MM.1S (cell line): ENCODE measurements at regions not wholly inside any gene's neighbourhood (a gene's known extent, or its start where the extent isn't known, plus 50 kb on each side); places are given as distances from the start of the nearest gene placed in this dataset.
"Not testable (repeated sequence)": the region's sequence is repeated elsewhere in the genome, so short reads cannot be mapped to it uniquely, and the experiment has no call there.

ENCODE experiments used
- DNase-seq: peaks from one replicate; pipeline ENCODE4 v3.0.0-alpha.2; 2015
- H2AFZ ChIP-seq: fragments of 300-600 bp; sonication (generic); 2 replicates; pipeline ENCODE4 v1.6.0; 2016; ENCODE audit warnings: antibody characterized with exemption, low read length
- H3F3A ChIP-seq: fragments of 300-600 bp; sonication (generic); 2 replicates; pipeline ENCODE4 v1.6.1; 2016; ENCODE audit warnings: mild to moderate bottlenecking, antibody characterized with exemption, low read length, moderate library complexity, mixed read lengths; ENCODE audit not compliant: insufficient read depth
- H3K27ac ChIP-seq: fragments of 300-600 bp; sonication (generic); 2 replicates; pipeline ENCODE4 v1.5.1; 2016; ENCODE audit warnings: mild to moderate bottlenecking, low read length
- H3K27me3 ChIP-seq: fragments of 300-600 bp; sonication (generic); replicated peaks from 2 replicates; pipeline ENCODE4 v1.6.0; 2016; ENCODE audit warnings: low read length; ENCODE audit not compliant: insufficient read depth
- H3K36me3 ChIP-seq: fragments of 300-600 bp; sonication (generic); replicated peaks from 2 replicates; pipeline ENCODE4 v1.6.1; 2016; ENCODE audit warnings: mild to moderate bottlenecking, low read length, mixed read lengths; ENCODE audit not compliant: insufficient read depth
- H3K4me1 ChIP-seq: fragments of 300-600 bp; sonication (generic); 2 replicates; pipeline ENCODE4 v1.6.1; 2016; ENCODE audit warnings: low read length, mixed read lengths
- H3K4me2 ChIP-seq: fragments of 300-600 bp; sonication (generic); 2 replicates; pipeline ENCODE4 v1.6.0; 2016; ENCODE audit warnings: low read depth, low read length
- H3K4me3 ChIP-seq: fragments of 300-600 bp; sonication (generic); 2 replicates; pipeline ENCODE4 v1.5.1; 2016; ENCODE audit warnings: low read length, mixed read lengths
- H3K79me2 ChIP-seq: fragments of 300-600 bp; sonication (generic); 2 replicates; pipeline ENCODE4 v1.6.1; 2016; ENCODE audit warnings: mixed run types, low read length, mixed read lengths
- H3K9ac ChIP-seq: fragments of 300-600 bp; sonication (generic); 2 replicates; pipeline ENCODE4 v1.6.1; 2016; ENCODE audit warnings: low read length, mixed read lengths
- H3K9me2 ChIP-seq: fragments of 300-600 bp; sonication (generic); replicated peaks from 2 replicates; pipeline ENCODE4 v1.6.1; 2016; ENCODE audit warnings: mild to moderate bottlenecking, low read length, mixed read lengths; ENCODE audit not compliant: insufficient read depth
- H3K9me3 ChIP-seq: fragments of 300-600 bp; sonication (generic); replicated peaks from 2 replicates; pipeline ENCODE4 v1.6.1; 2016; ENCODE audit warnings: mild to moderate bottlenecking, low read length, mixed read lengths; ENCODE audit not compliant: insufficient read depth
- H4K20me1 ChIP-seq: fragments of 300-600 bp; sonication (generic); 2 replicates; pipeline ENCODE4 v1.6.1; 2016; ENCODE audit warnings: mild to moderate bottlenecking, low read length, moderate library complexity, mixed read lengths; ENCODE audit not compliant: insufficient read depth
- EZH2 ChIP-seq: fragments of 300-600 bp; sonication (generic); optimal IDR thresholded peaks from 2 replicates; pipeline ENCODE3; 2017; ENCODE audit warnings: low read depth, mild to moderate bottlenecking, antibody characterized with exemption, low read length, mixed read lengths
- EZH2phosphoT487 ChIP-seq: fragments of 300-600 bp; sonication (generic); IDR thresholded peaks from 2 replicates; pipeline ENCODE4 v1.6.1; 2018; ENCODE audit warnings: antibody characterized with exemption, low read length
- TF ChIP-seq, protein P1 (sequence below): fragments of 300-600 bp; sonication (generic); IDR thresholded peaks from 2 replicates; pipeline ENCODE4 v1.5.1; 2016; ENCODE audit warnings: antibody characterized with exemption, low read length, mixed read lengths

DNA sequence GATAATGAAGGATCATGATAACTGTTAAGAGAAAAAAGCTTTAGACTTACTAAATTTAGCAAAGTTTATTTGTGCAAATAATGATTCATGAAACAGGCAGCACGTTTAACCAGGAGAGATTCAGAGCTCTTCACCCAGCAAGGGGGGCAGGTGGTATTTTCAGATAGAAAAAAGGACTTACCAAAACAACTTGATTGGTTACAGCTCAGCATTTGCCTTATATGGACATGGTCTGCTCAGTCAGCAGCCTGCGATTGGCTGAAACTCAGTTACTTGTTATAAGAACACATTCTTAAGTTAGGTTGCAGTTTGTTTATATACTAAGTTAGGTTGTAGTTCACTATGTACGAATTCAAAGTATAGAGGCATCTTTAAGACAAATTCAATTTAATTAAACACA is 165.6 kb downstream of the DUSP10 start:
- H3K27ac ChIP-seq, result no peak overlapping the region
- no peaks in the 10 kb centered on the region for H3K9me3 ChIP-seq
- H3K9me2 ChIP-seq, result no peaks in the 10 kb centered on the region
- peak; percentile 37 for DNase-seq
- H3K27me3 ChIP-seq, result no peaks in the 10 kb centered on the region
- no peak overlapping the region for H3K4me2 ChIP-seq
- no peaks in the 10 kb centered on the region for H3K79me2 ChIP-seq
- no peaks in the 10 kb centered on the region for H3K36me3 ChIP-seq
- no peaks in the 10 kb centered on the region for H4K20me1 ChIP-seq
- H3K4me1 ChIP-seq, result no peaks in the 10 kb centered on the region
- no peaks in the 10 kb centered on the region for H3F3A ChIP-seq
- H3K4me3 ChIP-seq, result no peak overlapping the region
- no peak overlapping the region for H3K9ac ChIP-seq
- no peak overlapping the region for H2AFZ ChIP-seq
- TF ChIP-seq EZH2phosphoT487 (no peak), EZH2 (no peak)
- TF ChIP-seq, protein P1, sequence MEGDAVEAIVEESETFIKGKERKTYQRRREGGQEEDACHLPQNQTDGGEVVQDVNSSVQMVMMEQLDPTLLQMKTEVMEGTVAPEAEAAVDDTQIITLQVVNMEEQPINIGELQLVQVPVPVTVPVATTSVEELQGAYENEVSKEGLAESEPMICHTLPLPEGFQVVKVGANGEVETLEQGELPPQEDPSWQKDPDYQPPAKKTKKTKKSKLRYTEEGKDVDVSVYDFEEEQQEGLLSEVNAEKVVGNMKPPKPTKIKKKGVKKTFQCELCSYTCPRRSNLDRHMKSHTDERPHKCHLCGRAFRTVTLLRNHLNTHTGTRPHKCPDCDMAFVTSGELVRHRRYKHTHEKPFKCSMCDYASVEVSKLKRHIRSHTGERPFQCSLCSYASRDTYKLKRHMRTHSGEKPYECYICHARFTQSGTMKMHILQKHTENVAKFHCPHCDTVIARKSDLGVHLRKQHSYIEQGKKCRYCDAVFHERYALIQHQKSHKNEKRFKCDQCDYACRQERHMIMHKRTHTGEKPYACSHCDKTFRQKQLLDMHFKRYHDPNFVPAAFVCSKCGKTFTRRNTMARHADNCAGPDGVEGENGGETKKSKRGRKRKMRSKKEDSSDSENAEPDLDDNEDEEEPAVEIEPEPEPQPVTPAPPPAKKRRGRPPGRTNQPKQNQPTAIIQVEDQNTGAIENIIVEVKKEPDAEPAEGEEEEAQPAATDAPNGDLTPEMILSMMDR, result no peak

DNA sequence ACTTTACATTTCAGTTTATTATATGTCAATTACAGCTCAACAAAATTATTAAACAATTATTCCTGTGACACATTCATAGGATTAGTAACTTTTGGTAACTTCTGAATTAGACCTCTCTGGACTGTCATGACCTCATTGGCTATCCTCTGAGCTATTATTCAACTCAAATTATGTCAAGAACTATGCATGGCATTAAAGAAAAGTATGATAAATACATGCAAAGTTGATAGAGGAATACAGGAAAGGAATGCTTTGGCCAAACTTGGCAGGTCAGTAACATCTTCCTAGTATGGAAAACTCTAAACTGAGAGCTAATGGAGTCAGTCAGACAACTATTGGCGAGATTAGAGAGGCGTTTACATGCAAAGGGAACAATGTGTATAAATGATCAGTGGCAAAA is 158.4 kb downstream of the DUSP10 start:
- no peaks in the 10 kb centered on the region for H3K36me3 ChIP-seq
- H3K9me2 ChIP-seq, result no peaks in the 10 kb centered on the region
- H3F3A ChIP-seq, result no peaks in the 10 kb centered on the region
- no peaks in the 10 kb centered on the region for H3K9me3 ChIP-seq
- no peak overlapping the region for H2AFZ ChIP-seq
- H3K9ac ChIP-seq, result no peak overlapping the region
- no peaks in the 10 kb centered on the region for H3K4me1 ChIP-seq
- H3K27ac ChIP-seq, result no peak overlapping the region
- H3K27me3 ChIP-seq, result no peaks in the 10 kb centered on the region
- H3K79me2 ChIP-seq, result no peaks in the 10 kb centered on the region
- TF ChIP-seq, protein P1, result no peak
- TF ChIP-seq EZH2phosphoT487, result no peak
- TF ChIP-seq EZH2, result no peak
- DNase-seq, result no peak
- no peaks in the 10 kb centered on the region for H4K20me1 ChIP-seq
- H3K4me3 ChIP-seq, result no peak overlapping the region
- no peak overlapping the region for H3K4me2 ChIP-seq

DNA sequence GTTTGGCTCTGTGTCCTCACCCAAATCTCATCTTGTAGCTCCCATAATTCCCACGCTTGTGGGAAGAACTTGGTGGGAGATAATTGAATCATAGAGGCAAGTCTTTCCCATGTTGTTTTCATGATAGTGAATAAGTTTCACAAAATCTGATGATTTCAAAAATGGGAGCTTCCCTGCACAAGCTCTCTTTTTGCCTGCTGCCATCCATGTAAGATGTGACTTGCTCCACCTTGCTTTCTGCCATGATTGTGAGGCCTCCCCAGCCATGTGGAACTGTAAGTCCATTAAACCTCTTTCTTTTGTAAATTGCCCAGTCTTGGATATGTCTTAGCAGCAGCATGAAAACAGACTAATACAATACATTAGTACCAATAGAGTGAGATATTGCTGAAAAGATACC is 154.9 kb downstream of the DUSP10 start:
- H3K9me3 ChIP-seq, DNase-seq, H3K9ac ChIP-seq, H3K4me1 ChIP-seq, H4K20me1 ChIP-seq, H3K27ac ChIP-seq, H3F3A ChIP-seq, H3K9me2 ChIP-seq, H3K27me3 ChIP-seq, H3K4me2 ChIP-seq, H3K36me3 ChIP-seq, H3K4me3 ChIP-seq, H3K79me2 ChIP-seq, H2AFZ ChIP-seq: not testable (repeated sequence)

DNA sequence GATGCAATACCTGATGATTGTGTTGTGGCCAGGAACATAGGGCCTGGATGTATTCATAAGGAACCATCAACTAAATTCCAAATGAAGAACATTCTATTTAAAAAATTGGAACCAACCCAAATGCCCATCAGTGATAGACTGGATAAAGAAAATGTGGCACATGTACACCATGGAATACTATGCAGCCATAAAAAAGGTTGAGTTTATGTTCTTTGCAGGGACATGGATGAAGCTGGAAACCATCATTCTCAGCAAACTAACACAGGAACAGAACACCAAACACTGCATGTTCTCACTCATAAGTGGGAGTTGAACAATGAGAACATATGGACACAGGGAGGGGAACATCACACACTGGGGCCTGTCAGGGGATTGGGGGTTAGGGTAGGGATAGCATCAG is 150.6 kb downstream of the DUSP10 start:
- H3K27ac ChIP-seq, H3K4me3 ChIP-seq, DNase-seq, H3K9ac ChIP-seq, H3F3A ChIP-seq, H3K9me2 ChIP-seq, H3K4me1 ChIP-seq, H3K27me3 ChIP-seq, H3K4me2 ChIP-seq, H3K36me3 ChIP-seq, H3K9me3 ChIP-seq, H4K20me1 ChIP-seq, H2AFZ ChIP-seq, H3K79me2 ChIP-seq: not testable (repeated sequence)
